Prostate gland (tissue), 2 donors: ENCODE measurements at regions not wholly inside any gene's neighbourhood (a gene's known extent, or its start where the extent isn't known, plus 50 kb on each side); places are given as distances from the start of the nearest gene placed in this dataset.

Source experiments
- DNase-seq: peaks from one replicate; pipeline ENCODE4 v3.0.0-alpha.2; 2019; ENCODE audit warnings: low spot score
- H3K27ac ChIP-seq, 2 donors: fragments of 200-600 bp; sonication (generic); 2 replicates each; pipeline ENCODE4 v1.5.1; 2017 to 2019
- H3K27me3 ChIP-seq: fragments of 200-600 bp; sonication (generic); replicated peaks from 2 replicates; pipeline ENCODE4 v1.5.1; 2019; ENCODE audit not compliant: insufficient read depth
- H3K36me3 ChIP-seq, 2 donors: fragments of 200-600 bp; sonication (generic); 1 replicate in 1 of 2; 2 replicates in 1 of 2; pipeline versions ENCODE4 v1.5.1 to v1.8.1; 2017 to 2019
- H3K4me1 ChIP-seq: fragments of 200-600 bp; sonication (generic); replicated peaks from 2 replicates; pipeline ENCODE4 v1.5.1; 2019
- H3K4me3 ChIP-seq, 2 donors: fragments of 200-600 bp; sonication (generic); 2 replicates each; pipeline ENCODE4 v1.5.1; 2017 to 2019
- H3K9me3 ChIP-seq: fragments of 200-600 bp; sonication (generic); 2 replicates; pipeline ENCODE4 v1.5.1; 2017
- CTCF ChIP-seq, 4 experiments: fragments of 200-600 bp in 2 of 4; fragments of 450-650 bp in 2 of 4; sonication (generic) in 2 of 4; IDR thresholded peaks; 1 replicate in 3 of 4; 2 replicates in 1 of 4; pipeline ENCODE4 v1.5.1; 2016 to 2019; ENCODE audit warnings: antibody characterized with exemption in 4 of 4, mild to moderate bottlenecking in 2 of 4, moderate library complexity in 2 of 4
- POLR2A ChIP-seq: fragments of 450-650 bp; IDR thresholded peaks from one replicate; pipeline ENCODE4 v1.6.1; 2016; ENCODE audit warnings: antibody characterized with exemption, mild to moderate bottlenecking
- POLR2AphosphoS5 ChIP-seq: sonication (generic); formaldehyde crosslinking; IDR thresholded peaks from one replicate; pipeline ENCODE4 v1.6.1; 2017; ENCODE audit warnings: antibody characterized with exemption
- WGBS: methylation state at CpG from one replicate; pipeline ENCODE4 v1.1.5; 2018; 5-methylcytosine and 5-hydroxymethylcytosine counted together
- intact Hi-C: fragments of 100-400 bp; cut with DNase I; formaldehyde crosslinking; loops from one replicate; pipeline ENCODE4 v1.14.2; 2022

- WGBS, result 77% methylated on average over 6 of the region's 6 CpGs
- no peak overlapping the region for H3K27ac ChIP-seq
- H3K27me3 ChIP-seq, result no peaks in the 10 kb centered on the region
- H3K9me3 ChIP-seq, result no peaks in the 10 kb centered on the region
- H3K36me3 ChIP-seq, result no peaks in the 10 kb centered on the region
- H3K4me1 ChIP-seq, result no peaks in the 10 kb centered on the region
- DNase-seq, result no peak
- H3K4me3 ChIP-seq, result no peak overlapping the region
- intact Hi-C loops, result no loop called here
- TF ChIP-seq POLR2A, result no peak
- no peak for TF ChIP-seq CTCF (IDR thresholded peaks at IDR 0.05)
- TF ChIP-seq POLR2AphosphoS5, result no peak
Observed at GRCh38 chr5:167241436-167242067, 1049.9 kb upstream of the WWC1 start.

GRCh38 chr5:167242701-167243100 lies 1048.7 kb upstream of the WWC1 start:
- 86% methylated on average over 4 of the region's 4 CpGs for WGBS
- TF ChIP-seq CTCF (IDR thresholded peaks at IDR 0.05) (no peak), POLR2AphosphoS5 (no peak)
- Histone ChIP-seq H3K27me3 (no peaks in the 10 kb centered on the region), H3K4me1 (no peaks in the 10 kb centered on the region), H3K4me3 (no peak overlapping the region), H3K9me3 (no peaks in the 10 kb centered on the region), H3K36me3 (no peaks in the 10 kb centered on the region), H3K27ac (no peak overlapping the region)
- intact Hi-C loops, result no loop called here
- no peak for DNase-seq

GRCh38 chr5:167243463-167243862 lies 1048.0 kb upstream of the WWC1 start:
- no peak for DNase-seq
- no peak overlapping the region for H3K4me3 ChIP-seq
- 88% methylated on average over 2 of the region's 2 CpGs for whole genome bisulfite sequencing
- no peaks in the 10 kb centered on the region for H3K27me3 ChIP-seq
- no peak overlapping the region for H3K27ac ChIP-seq
- no peaks in the 10 kb centered on the region for H3K36me3 ChIP-seq
- intact Hi-C loops, result no loop called here
- H3K4me1 ChIP-seq, result no peaks in the 10 kb centered on the region
- TF ChIP-seq POLR2AphosphoS5, result no peak
- TF ChIP-seq POLR2A, result no peak
- TF ChIP-seq CTCF (IDR thresholded peaks at IDR 0.05), result no peak
- no peaks in the 10 kb centered on the region for H3K9me3 ChIP-seq

GRCh38 chr5:167244583-167244982 lies 1046.9 kb upstream of the WWC1 start:
- intact Hi-C loops, result no loop called here
- TF ChIP-seq POLR2A, result no peak
- TF ChIP-seq CTCF (IDR thresholded peaks at IDR 0.05), result peak in 1 of 4 experiments; percentile 36
- Histone ChIP-seq H3K4me3 (no peak overlapping the region), H3K4me1 (no peaks in the 10 kb centered on the region), H3K9me3 (no peaks in the 10 kb centered on the region), H3K36me3 (no peaks in the 10 kb centered on the region), H3K27me3 (no peaks in the 10 kb centered on the region), H3K27ac (no peak overlapping the region)
- WGBS, result 31% methylated on average over 4 of the region's 4 CpGs
- DNase-seq, result no peak

GRCh38 chr5:167245868-167246267 lies 1045.6 kb upstream of the WWC1 start:
- H3K4me3 ChIP-seq, result no peak overlapping the region
- H3K4me1 ChIP-seq, result no peaks in the 10 kb centered on the region
- intact Hi-C loops, result no loop called here
- WGBS, result 81% methylated on average over 1 of the region's 1 CpG
- H3K36me3 ChIP-seq, result no peaks in the 10 kb centered on the region
- no peaks in the 10 kb centered on the region for H3K9me3 ChIP-seq
- DNase-seq, result no peak
- no peak overlapping the region for H3K27ac ChIP-seq
- no peaks in the 10 kb centered on the region for H3K27me3 ChIP-seq
- no peak for TF ChIP-seq POLR2A
- TF ChIP-seq POLR2AphosphoS5, result no peak
- no peak for TF ChIP-seq CTCF (IDR thresholded peaks at IDR 0.05)
